ENCODE measurements at regions not wholly inside any gene's neighbourhood (a gene's known extent, or its start where the extent isn't known, plus 50 kb on each side); places are given as distances from the start of the nearest gene placed in this dataset.

DNA sequence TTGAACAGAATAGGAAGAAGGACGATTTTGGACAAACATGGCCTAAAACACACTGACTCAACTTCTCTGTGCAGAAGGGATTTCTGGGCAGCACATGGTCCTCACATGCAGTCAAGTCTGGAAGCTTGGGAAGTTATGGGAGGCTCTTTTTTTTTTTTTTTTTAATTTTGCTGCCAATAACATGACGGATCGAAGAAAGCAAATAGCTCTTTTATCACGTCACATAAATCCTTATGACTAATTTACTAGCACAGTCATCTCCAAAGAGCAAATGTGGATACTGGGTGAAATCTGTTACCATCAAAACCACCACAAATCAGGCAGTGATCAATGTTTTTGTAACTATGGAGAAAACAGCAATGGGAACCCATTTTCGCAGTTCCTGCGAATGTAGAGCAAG is 193.3 kb upstream of the FAM9B start:
- Histone ChIP-seq H3K9me3 (ENCODE audit: control insufficient read depth, low read depth, low read length) (no peaks in the 10 kb centered on the region), H3K27ac (ENCODE audit: control insufficient read depth, insufficient read depth, low read length) (no peak overlapping the region), H3K9ac (ENCODE audit: control insufficient read depth, extremely low read depth, insufficient read depth, low read length) (no peak overlapping the region), H3K9me1 (ENCODE audit: control insufficient read depth, extremely low read depth, insufficient read depth, low read length) (no peaks in the 10 kb centered on the region), H2AFZ (ENCODE audit: control insufficient read depth, low read length) (no peak overlapping the region), H3K4me1 (ENCODE audit: control insufficient read depth, extremely low read depth, insufficient read depth, low read length) (no peaks in the 10 kb centered on the region), H3K79me2 (ENCODE audit: control insufficient read depth, insufficient read depth, low read length) (no peaks in the 10 kb centered on the region), H4K20me1 (ENCODE audit: control insufficient read depth, extremely low read depth, insufficient read depth, low read length) (no peaks in the 10 kb centered on the region), H3K36me3 (ENCODE audit: control insufficient read depth in 2 of 2, extremely low read depth in 1 of 2, insufficient read depth in 2 of 2, low read length in 2 of 2) (no peaks in the 10 kb centered on the region), H3K4me2 (ENCODE audit: control insufficient read depth, extremely low read depth, insufficient read depth, low read depth, low read length) (no peak overlapping the region), H3K27me3 (ENCODE audit: control insufficient read depth, extremely low read depth, insufficient read depth, low read length) (no peaks in the 10 kb centered on the region), H3K4me3 (ENCODE audit: control insufficient read depth in 2 of 3, extremely low read depth in 1 of 3, insufficient read depth in 2 of 3, low read depth in 1 of 3, low read length in 3 of 3) (no peak overlapping the region)
- FAIRE-seq (no peak), DNase-seq (ENCODE audit: low read depth, low spot score) (no peak)
- TF ChIP-seq, protein P1, sequence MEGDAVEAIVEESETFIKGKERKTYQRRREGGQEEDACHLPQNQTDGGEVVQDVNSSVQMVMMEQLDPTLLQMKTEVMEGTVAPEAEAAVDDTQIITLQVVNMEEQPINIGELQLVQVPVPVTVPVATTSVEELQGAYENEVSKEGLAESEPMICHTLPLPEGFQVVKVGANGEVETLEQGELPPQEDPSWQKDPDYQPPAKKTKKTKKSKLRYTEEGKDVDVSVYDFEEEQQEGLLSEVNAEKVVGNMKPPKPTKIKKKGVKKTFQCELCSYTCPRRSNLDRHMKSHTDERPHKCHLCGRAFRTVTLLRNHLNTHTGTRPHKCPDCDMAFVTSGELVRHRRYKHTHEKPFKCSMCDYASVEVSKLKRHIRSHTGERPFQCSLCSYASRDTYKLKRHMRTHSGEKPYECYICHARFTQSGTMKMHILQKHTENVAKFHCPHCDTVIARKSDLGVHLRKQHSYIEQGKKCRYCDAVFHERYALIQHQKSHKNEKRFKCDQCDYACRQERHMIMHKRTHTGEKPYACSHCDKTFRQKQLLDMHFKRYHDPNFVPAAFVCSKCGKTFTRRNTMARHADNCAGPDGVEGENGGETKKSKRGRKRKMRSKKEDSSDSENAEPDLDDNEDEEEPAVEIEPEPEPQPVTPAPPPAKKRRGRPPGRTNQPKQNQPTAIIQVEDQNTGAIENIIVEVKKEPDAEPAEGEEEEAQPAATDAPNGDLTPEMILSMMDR (optimal IDR thresholded peaks at IDR 0.05 in 1 of 3, IDR thresholded peaks at IDR 0.05 in 1 of 3, conservative IDR thresholded peaks at IDR 0.05 in 1 of 3; ENCODE audit: extremely low read depth in 1 of 3, insufficient read depth in 2 of 3, low read length in 3 of 3): no peak
- no peak for TF ChIP-seq EZH2 (IDR thresholded peaks at IDR 0.05; ENCODE audit: low read length)
- dilution Hi-C loops (cut with MboI; ENCODE audit: extremely low pct_ligation_motif_present, low sequenced_read_pairs): no loop called here

DNA sequence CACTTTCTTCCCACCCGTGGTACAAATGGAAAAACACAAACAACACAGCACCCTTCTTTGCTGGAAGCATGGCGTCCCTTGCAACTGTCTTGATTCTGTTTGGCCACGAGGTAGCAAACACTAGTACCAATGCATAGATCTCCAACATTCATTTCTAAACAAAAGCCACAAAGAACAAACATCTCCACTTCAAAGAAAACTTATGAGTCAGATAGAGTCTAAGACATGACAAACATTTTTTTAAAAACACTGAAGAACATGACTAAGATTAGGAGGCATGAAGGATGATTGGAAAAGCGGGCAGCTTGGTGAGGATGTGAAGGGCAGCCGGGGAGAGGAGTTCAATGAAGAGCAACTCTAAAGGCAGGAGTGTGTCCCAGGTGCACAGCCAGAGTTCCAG is 197.6 kb upstream of the FAM9B start:
- no peak overlapping the region for H3K27ac ChIP-seq (ENCODE audit: control insufficient read depth, insufficient read depth, low read length)
- no peaks in the 10 kb centered on the region for H4K20me1 ChIP-seq (ENCODE audit: control insufficient read depth, extremely low read depth, insufficient read depth, low read length)
- H2AFZ ChIP-seq (ENCODE audit: control insufficient read depth, low read length): no peak overlapping the region
- H3K4me1 ChIP-seq (ENCODE audit: control insufficient read depth, extremely low read depth, insufficient read depth, low read length): no peaks in the 10 kb centered on the region
- TF ChIP-seq, protein P1 (optimal IDR thresholded peaks at IDR 0.05 in 1 of 3, IDR thresholded peaks at IDR 0.05 in 1 of 3, conservative IDR thresholded peaks at IDR 0.05 in 1 of 3; ENCODE audit: extremely low read depth in 1 of 3, insufficient read depth in 2 of 3, low read length in 3 of 3): no peak
- no peak for TF ChIP-seq EZH2 (IDR thresholded peaks at IDR 0.05; ENCODE audit: low read length)
- H3K36me3 ChIP-seq (ENCODE audit: control insufficient read depth in 2 of 2, extremely low read depth in 1 of 2, insufficient read depth in 2 of 2, low read length in 2 of 2): no peaks in the 10 kb centered on the region
- FAIRE-seq (no peak), DNase-seq (ENCODE audit: low read depth, low spot score) (no peak)
- H3K79me2 ChIP-seq (ENCODE audit: control insufficient read depth, insufficient read depth, low read length): no peaks in the 10 kb centered on the region
- no peak overlapping the region for H3K4me2 ChIP-seq (ENCODE audit: control insufficient read depth, extremely low read depth, insufficient read depth, low read depth, low read length)
- no peaks in the 10 kb centered on the region for H3K9me3 ChIP-seq (ENCODE audit: control insufficient read depth, low read depth, low read length)
- H3K9me1 ChIP-seq (ENCODE audit: control insufficient read depth, extremely low read depth, insufficient read depth, low read length): no peaks in the 10 kb centered on the region
- dilution Hi-C loops (cut with MboI; ENCODE audit: extremely low pct_ligation_motif_present, low sequenced_read_pairs): no loop called here
- H3K4me3 ChIP-seq (ENCODE audit: control insufficient read depth in 2 of 3, extremely low read depth in 1 of 3, insufficient read depth in 2 of 3, low read depth in 1 of 3, low read length in 3 of 3): no peak overlapping the region
- H3K9ac ChIP-seq (ENCODE audit: control insufficient read depth, extremely low read depth, insufficient read depth, low read length): no peak overlapping the region
- no peaks in the 10 kb centered on the region for H3K27me3 ChIP-seq (ENCODE audit: control insufficient read depth, extremely low read depth, insufficient read depth, low read length)

Data from keratinocyte (primary cell).